Stomach (tissue), 8 donors: ENCODE measurements at regions not wholly inside any gene's neighbourhood (a gene's known extent, or its start where the extent isn't known, plus 50 kb on each side); places are given as distances from the start of the nearest gene placed in this dataset.

ENCODE experiments used
- DNase-seq, 2 donors: peaks; one replicate each; pipeline versions ENCODE4 v3.0.0 to v3.0.0-alpha.2; 2013 to 2019
- H3K27ac ChIP-seq, 5 donors: fragments of 200-600 bp in 4 of 5; sonication (generic) in 4 of 5; one replicate each; pipeline ENCODE4 v1.5.1; 2013 to 2019; ENCODE audit warnings: mild to moderate bottlenecking in 1 of 5, moderate library complexity in 1 of 5
- H3K27me3 ChIP-seq, 3 donors: fragments of 200-600 bp; sonication (generic); one replicate each; pipeline ENCODE4 v1.5.1; 2017 to 2019; ENCODE audit warnings: mixed run types in 1 of 3
- H3K36me3 ChIP-seq, 4 donors: fragments of 200-600 bp; sonication (generic); 1 replicate in 3 of 4; 2 replicates in 1 of 4; pipeline ENCODE4 v1.5.1; 2016 to 2019
- H3K4me1 ChIP-seq, 4 donors: fragments of 200-600 bp; sonication (generic); one replicate each; pipeline ENCODE4 v1.5.1; 2016 to 2019
- H3K4me3 ChIP-seq, 4 donors: fragments of 200-600 bp; sonication (generic) in 3 of 4; one replicate each; pipeline ENCODE4 v1.5.1; 2016 to 2019; ENCODE audit warnings: mild to moderate bottlenecking in 1 of 4
- H3K9me3 ChIP-seq, 4 donors: fragments of 200-600 bp; sonication (generic); one replicate each; pipeline ENCODE4 v1.5.1; 2016 to 2019
- CTCF ChIP-seq, 7 experiments: fragments of 450-650 bp in 4 of 7; fragments of 200-600 bp in 3 of 7; sonication (generic) in 3 of 7; IDR thresholded peaks; one replicate each; pipeline ENCODE4 v1.5.1; 2016 to 2019; ENCODE audit warnings: antibody characterized with exemption in 7 of 7, control low read depth in 2 of 7, mild to moderate bottlenecking in 1 of 7
- EP300 ChIP-seq: sonication (generic); formaldehyde crosslinking; IDR thresholded peaks from one replicate; pipeline ENCODE4 v1.6.1; 2017; ENCODE audit warnings: antibody characterized with exemption
- POLR2A ChIP-seq, 4 donors: fragments of 450-650 bp; IDR thresholded peaks; one replicate each; pipeline ENCODE4 v1.6.1; 2016; ENCODE audit warnings: antibody characterized with exemption in 4 of 4, control low read depth in 2 of 4, mild to moderate bottlenecking in 1 of 4, moderate library complexity in 1 of 4
- POLR2AphosphoS5 ChIP-seq, 3 donors: sonication (generic); formaldehyde crosslinking; IDR thresholded peaks; one replicate each; pipeline ENCODE4 v1.6.1; 2016; ENCODE audit warnings: antibody characterized with exemption in 3 of 3
- WGBS, 5 donors: extraction: QIAGEN DNeasy Blood & Tissue Kit in 3 of 5; methylation state at CpG; one replicate each; pipeline versions ENCODE4 v1.1.5 to v1.1.7; 2013 to 2018; 5-methylcytosine and 5-hydroxymethylcytosine counted together
- intact Hi-C: fragments of 100-400 bp; cut with DNase I; formaldehyde crosslinking; loops from one replicate; pipeline ENCODE4 v1.15.1; 2023; ENCODE audit warnings: low total_unique reads
- donor health status: healthy with polysubstance abuse.
- donor health status: Bipolar disorder and iron deficiency.
- donor health status: healthy.

- Histone ChIP-seq H3K27ac (no peak overlapping the region), H3K9me3 (no peaks in the 10 kb centered on the region), H3K36me3 (no peaks in the 10 kb centered on the region), H3K4me1 (peaks cover 0 to 23% (median 10%) of the 10 kb centered on the region in 4 donors), H3K4me3 (no peak overlapping the region), H3K27me3 (no peaks in the 10 kb centered on the region)
- intact Hi-C loops = no loop called here
- TF ChIP-seq POLR2A (IDR thresholded peaks at IDR 0.05) = no peak
- 31 to 78% (median 56%) methylated on average over 1 of the region's 1 CpG for WGBS, 5 donors
- DNase-seq = no peak
Measured at GRCh38 chr20:11155156-11155756, 481.5 kb upstream of the JAG1 start.

GRCh38 chr20:11156922-11157321, 483.1 kb upstream of the JAG1 start:
- WGBS, 5 donors = 74 to 90% (median 80%) methylated on average over 3 of the region's 3 CpGs
- no peaks in the 10 kb centered on the region for H3K27me3 ChIP-seq
- H3K9me3 ChIP-seq = no peaks in the 10 kb centered on the region
- TF ChIP-seq POLR2AphosphoS5 (IDR thresholded peaks at IDR 0.05) = no peak
- TF ChIP-seq CTCF (IDR thresholded peaks at IDR 0.05) = no peak
- TF ChIP-seq EP300 = no peak
- TF ChIP-seq POLR2A (IDR thresholded peaks at IDR 0.05) = no peak
- H3K4me3 ChIP-seq = no peak overlapping the region
- intact Hi-C loops = no loop called here
- no peak overlapping the region for H3K27ac ChIP-seq
- peaks cover 0 to 26% (median 10%) of the 10 kb centered on the region in 4 donors for H3K4me1 ChIP-seq
- H3K36me3 ChIP-seq = no peaks in the 10 kb centered on the region
- DNase-seq = no peak

- DNase-seq = no peak
- WGBS, 5 donors = 38 to 52% (median 39%) methylated on average over 2 of the region's 2 CpGs
- Histone ChIP-seq H3K27me3 (no peaks in the 10 kb centered on the region), H3K9me3 (no peaks in the 10 kb centered on the region), H3K4me1 (peaks cover 0 to 26% (median 10%) of the 10 kb centered on the region in 4 donors), H3K27ac (no peak overlapping the region), H3K36me3 (no peaks in the 10 kb centered on the region), H3K4me3 (no peak overlapping the region)
- intact Hi-C loops = no loop called here
- TF ChIP-seq CTCF (IDR thresholded peaks at IDR 0.05) = no peak
- no peak for TF ChIP-seq EP300
- no peak for TF ChIP-seq POLR2AphosphoS5 (IDR thresholded peaks at IDR 0.05)
- TF ChIP-seq POLR2A (IDR thresholded peaks at IDR 0.05) = no peak
Measured at GRCh38 chr20:11158146-11158545, 484.3 kb upstream of the JAG1 start.

- TF ChIP-seq CTCF (IDR thresholded peaks at IDR 0.05) (no peak), POLR2A (IDR thresholded peaks at IDR 0.05) (no peak), EP300 (no peak), POLR2AphosphoS5 (IDR thresholded peaks at IDR 0.05) (no peak)
- no peak for DNase-seq
- Histone ChIP-seq H3K27me3 (no peaks in the 10 kb centered on the region), H3K9me3 (no peaks in the 10 kb centered on the region), H3K27ac (no peak overlapping the region), H3K36me3 (no peaks in the 10 kb centered on the region), H3K4me3 (no peak overlapping the region), H3K4me1 (peaks cover 0 to 26% (median 10%) of the 10 kb centered on the region in 4 donors)
- 67 to 78% (median 76%) methylated on average over 2 of the region's 2 CpGs for WGBS, 5 donors
- intact Hi-C loops = no loop called here
Measured at GRCh38 chr20:11158589-11158988, 484.8 kb upstream of the JAG1 start.

GRCh38 chr20:11159728-11160127, 485.9 kb upstream of the JAG1 start:
- Histone ChIP-seq H3K36me3 (no peaks in the 10 kb centered on the region), H3K27ac (peak overlapping the region in 2 of 5 donors; percentile 27 to 37), H3K9me3 (no peaks in the 10 kb centered on the region), H3K4me3 (no peak overlapping the region), H3K4me1 (peaks cover 0 to 26% (median 9%) of the 10 kb centered on the region in 4 donors), H3K27me3 (no peaks in the 10 kb centered on the region)
- TF ChIP-seq EP300 (no peak), CTCF (IDR thresholded peaks at IDR 0.05) (no peak), POLR2A (IDR thresholded peaks at IDR 0.05) (no peak), POLR2AphosphoS5 (IDR thresholded peaks at IDR 0.05) (no peak)
- 33 to 63% (median 57%) methylated on average over 6 of the region's 6 CpGs for WGBS, 5 donors
- intact Hi-C loops = no loop called here
- peak in 1 of 2 donors; percentile 73 for DNase-seq
